Stimulated activated CD8-positive, alpha-beta memory T cell treated with anti-CD3 and anti-CD28 coated beads, Interleukin-15, amount 100 ng/mL, for 4 hours (primary cell): ENCODE measurements at regions not wholly inside any gene's neighbourhood (a gene's known extent, or its start where the extent isn't known, plus 50 kb on each side); places are given as distances from the start of the nearest gene placed in this dataset.
"Not testable (repeated sequence)": the region's sequence is repeated elsewhere in the genome, so short reads cannot be mapped to it uniquely, and the experiment has no call there.

Source experiments
- DNase-seq, 2 donors: peaks; one replicate each; pipeline ENCODE4 v3.0.0-alpha.2; 2020; ENCODE audit warnings: low read depth in 2 of 2

DNA sequence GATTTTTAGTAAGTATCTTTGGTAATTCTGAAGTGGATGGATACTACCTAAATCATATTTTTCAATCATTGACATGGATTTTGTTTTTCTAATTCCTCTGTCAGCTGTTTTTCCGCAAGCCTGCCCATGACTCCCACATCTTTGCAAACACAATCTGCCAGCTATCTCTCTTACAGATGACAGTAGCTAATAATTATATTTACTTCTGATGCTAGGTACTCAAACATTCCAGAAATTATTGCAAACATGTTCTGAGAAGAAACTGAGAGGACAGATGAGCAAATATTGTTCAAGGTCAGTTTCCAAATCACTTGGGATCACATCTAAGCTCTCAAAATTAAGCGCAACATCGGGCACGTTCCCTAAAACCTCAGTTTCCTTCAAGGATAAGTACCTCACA, 270.0 kb upstream of the CDH19 start:
- DNase-seq = no peak

DNA sequence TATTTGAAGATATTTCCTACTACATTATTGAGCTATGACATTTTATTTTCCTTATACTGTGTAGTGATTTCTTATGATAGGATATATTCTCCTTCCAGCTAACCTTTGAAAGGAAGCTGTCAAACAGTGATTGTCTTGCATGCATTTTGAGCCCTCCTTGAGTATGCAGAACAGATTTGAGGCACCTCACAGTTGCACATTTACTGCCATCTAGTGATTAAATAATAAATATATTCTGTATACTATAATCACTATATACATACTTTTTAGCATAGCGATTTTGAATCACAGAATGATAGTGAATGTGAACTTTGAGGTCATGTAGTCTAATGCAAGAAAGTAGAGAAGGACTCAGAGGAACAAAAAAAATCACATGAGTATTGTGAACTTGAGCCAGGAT, 268.4 kb upstream of the CDH19 start:
- DNase-seq = no peak

DNA sequence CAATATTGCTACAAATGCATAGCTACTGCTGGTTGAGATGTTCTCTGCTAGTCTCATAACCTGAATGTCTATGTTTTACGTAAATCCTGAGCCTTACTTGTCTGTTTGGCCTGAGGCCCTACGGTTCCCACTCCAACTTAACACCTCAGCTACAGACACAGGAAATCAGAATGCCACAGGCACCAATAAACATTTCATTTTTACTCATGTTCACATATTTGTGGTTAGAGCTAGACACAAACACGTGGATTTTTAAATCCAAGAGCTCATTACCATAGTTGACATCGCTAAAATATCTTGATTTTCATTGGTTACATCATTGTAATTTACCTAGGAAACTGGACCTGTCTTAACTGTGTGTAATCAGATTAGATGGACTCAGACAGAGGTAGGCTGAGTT, 263.8 kb upstream of the CDH19 start:
- DNase-seq = no peak

DNA sequence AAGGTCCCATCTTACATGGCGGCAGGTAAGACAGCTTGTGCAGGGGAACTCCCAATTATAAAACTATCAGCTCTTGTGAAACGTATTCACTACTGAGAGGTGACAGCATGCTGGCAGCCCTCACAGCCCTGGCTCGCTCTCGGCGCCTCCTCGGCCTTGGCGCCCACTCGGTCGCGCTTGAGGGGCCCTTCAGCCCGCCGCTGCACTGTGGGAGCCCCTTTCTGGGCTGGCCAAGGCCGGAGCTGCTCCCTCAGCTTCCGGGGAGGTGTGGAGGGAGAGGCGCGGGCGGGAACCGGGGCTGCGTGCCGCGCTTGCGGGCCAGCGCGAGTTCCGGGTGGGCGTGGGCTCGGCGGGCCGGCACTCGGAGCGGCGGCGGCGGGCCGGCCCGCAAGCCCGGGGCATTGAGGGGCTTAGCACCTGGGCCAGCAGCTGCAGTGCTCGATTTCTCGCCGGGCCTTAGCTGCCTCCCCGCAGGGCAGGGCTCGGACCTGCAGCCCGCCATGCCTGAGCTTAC, 262.6 kb upstream of the CDH19 start:
- DNase-seq = not testable (repeated sequence)

DNA sequence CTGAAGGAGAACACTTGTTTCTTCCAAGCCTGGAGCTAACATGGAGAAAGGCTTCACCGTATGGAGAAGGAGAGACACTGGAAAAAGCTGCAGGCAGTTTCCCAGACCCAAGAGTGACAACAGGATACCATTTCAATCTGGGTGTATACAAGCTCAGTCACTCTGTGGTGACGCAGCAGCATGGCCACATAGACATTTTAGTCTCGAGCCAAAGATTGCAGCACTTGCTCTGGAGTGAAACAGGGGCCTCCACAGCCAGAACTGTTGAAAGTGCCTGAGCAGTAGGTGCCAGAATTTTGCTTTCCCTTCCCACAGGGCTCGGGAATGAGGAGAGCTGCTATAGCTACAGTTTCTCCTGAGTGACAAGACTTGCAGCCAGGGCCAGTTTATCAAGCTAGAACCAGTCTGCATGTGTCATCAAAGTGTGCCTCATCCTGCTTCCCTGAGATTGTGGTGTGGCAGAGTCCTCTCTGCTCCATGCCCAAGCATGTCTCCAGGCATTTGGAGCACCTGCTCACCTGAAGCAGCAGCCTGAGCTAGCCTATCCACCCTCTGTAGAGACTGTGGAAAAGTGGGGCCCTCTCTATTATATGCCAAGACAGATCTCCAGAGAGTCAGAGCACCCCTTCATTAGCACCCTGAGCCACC, 234.6 kb upstream of the CDH19 start:
- DNase-seq = no peak

DNA sequence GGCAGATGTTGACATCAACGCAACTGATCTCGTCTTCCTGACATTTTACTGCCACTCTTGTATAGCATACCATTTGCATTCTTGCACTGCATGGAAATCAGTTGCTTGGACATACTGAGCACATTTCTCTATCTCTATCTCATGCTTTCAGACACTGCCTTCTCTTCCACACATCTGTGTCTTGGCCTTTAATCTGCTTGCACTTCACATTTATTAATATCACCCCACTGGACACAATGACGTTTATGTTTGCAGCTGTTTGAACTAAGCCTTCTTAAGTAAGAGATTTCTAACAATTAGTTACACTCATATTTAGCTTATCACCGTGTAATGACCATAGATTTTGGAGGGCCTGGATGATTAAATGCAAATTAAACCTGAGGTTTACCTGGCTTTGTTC, 229.8 kb upstream of the CDH19 start:
- DNase-seq = no peak

DNA sequence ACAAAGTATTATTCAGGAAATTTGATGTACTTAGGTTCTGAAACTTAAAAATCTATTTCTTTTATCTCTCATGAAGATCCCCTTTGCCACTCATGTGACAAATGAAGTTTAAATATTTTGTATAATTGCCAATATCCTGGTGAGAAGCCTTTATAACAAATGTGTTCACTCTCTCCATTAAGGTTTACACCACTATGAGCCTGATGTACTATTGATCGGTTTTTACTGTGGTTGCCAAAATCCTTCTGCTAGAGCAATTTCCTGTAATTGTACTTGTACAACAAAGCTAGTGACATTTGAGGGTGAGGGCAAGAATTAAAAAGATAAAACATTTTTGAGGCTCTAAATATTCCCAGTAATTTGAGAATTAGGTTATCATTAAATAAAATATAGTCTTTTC, 222.3 kb upstream of the CDH19 start:
- no peak for DNase-seq

DNA sequence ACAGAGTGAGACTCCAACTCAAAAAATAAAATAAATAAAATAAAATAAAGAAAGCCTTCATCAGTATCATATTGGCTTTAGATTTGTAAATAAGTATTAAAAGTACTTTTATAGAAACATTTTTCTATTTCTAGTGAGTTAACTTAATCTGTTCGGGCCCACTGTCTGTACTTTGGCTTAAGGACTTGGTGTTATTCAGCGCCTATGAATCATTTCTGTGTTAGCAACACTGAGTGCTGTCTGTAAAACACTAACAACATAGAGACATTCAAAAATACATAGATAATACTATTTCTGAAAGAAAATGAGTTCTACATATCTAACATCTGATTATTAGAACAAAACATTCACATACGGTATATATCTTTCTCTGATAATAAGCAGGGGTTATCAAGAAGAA, 221.5 kb upstream of the CDH19 start:
- DNase-seq = no peak

DNA sequence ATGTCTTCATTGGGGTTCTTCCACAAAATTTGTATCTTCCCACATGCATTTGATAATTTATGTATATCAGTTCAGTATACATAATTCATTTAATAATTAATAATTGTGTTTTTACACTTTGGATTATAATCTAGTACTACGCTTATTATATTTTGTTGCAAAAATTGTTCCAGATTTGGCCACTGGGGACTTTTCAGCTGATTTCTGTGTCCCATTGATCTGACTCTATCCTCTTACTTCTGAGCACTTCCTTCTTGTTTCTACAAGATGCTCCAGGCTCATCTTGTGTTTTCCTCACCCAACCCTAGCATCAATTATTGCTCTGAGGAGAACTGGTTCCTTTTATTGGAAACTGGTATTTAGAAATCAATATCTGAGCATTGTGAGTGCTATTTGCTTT, 215.3 kb upstream of the CDH19 start:
- DNase-seq = no peak

DNA sequence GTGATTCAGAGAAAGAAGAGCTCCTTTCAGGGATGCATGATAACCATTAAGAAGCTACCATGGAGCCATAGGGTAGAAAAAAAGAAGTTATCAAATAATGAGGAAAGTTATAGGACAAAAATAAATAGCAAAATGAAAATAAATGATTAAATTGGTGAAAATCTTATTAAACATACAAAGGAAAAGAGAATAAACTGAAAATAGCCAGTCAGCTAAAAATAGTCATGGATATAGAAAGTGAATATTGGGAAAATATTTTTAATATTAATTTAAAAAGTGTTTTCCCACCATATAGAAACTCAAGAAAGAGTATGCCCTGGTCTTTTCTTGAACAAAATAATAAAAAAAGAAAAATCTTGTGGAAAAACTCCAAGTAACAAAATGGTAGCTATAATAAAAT, 209.2 kb upstream of the CDH19 start:
- DNase-seq = no peak

DNA sequence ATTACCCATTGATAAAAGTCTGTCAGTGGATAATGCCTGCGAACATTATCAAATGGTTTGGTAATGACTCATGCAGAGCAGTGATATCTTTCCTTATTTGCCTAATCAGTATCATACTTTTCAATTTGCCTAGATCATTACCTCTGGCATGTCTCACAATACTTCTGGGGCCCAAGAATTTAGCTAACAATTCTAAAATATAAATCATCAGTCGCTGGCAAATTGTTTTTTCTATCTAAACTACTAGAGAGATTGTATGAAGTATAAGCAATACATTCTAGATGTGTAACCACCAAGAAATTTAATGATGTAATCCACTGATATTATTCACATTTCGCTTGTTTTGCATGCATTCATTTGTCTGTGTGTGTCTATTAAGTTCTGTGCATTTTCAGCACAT, 191.2 kb upstream of the CDH19 start:
- DNase-seq = no peak

DNA sequence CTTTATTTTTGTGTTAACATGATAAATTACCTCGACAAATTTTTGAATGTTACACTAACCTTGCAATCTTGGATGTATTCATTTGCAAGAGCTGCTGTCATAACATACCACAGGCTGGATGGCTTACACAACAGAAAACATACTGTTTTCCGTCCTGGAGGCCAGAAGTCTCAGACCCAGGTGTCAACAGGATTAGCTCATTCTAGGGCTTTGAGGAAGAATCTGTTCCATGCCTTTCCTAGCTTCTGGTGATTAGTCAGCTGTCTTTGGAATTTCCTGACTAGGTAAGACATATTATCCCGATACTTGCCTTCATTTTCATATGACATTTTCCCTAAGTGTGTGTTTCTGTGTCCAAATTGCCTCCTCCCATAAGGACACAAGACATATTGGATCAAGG, 188.6 kb upstream of the CDH19 start:
- DNase-seq = no peak

DNA sequence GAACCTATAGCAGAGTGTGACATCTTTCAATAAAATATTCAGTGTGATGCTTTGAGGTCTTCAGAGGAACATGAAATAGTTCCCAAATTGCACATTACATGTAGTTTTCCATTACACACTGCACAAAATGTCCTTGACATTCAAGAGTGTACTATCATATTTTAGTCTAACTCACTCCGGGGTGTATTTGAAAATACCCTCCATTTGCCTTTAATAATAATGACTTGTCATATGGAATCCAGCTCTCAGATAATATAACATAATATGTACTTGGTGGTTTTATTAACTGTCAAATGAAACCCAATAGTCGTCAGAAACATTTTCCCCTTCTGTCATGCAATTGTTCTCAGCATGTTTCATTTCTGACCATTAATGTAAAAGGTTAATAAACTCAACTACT, 176.7 kb upstream of the CDH19 start:
- DNase-seq = no peak

DNA sequence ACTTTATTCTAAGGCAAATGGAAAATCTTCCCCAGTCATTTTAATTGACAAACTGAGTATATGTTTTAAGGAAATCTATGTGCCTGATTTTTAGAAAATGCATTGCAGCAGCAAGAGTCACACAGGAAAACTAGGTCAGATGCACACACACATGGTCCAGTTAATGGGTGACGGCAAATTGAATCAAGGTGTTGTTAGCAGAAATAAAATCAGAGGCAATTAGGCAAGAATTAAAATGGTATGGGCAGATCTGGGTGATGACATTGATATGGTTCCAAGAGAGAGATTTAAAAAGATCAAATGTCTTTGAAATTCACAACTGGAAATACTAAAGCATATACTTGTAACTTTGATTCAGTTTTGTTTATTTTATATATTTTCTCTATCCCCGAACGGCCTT, 174.2 kb upstream of the CDH19 start:
- no peak for DNase-seq

DNA sequence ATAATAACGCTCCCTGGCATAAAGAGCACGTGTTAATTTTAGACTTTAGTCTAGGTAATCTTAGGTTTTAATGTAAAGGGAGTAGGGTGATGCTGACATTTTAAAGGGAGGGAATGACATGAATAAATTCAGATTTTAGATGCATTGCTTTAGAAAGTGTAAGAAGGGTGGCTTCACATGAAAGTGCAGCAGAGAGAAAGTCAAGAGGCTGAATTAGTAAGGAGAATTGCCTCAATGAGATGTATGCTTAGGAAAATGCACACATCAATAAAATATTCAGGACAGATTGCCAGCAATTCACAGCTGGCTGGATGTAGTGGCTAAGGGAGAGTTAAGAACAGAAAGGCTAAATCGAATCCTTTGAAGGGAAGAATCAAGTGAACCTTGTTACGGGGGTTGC, 165.5 kb upstream of the CDH19 start:
- no peak for DNase-seq

DNA sequence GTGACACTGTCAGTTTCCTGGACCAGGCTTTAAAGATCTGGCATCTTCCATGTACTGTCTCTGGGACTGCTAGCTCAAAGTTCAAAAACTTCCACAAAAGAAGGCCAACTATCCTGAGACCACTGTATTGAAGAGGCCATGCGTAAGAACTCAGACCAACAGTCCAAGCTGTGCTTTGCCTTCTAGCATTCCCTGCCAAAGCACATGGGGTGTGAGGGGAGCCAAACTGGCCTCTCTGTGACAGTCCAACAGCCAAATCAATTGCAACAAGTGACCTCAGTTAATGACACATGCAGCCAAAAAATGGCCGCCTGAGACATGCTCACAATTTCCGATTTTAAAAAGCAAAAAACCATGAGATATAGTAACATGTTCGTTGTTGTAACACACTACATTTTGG, 160.3 kb upstream of the CDH19 start:
- no peak for DNase-seq

DNA sequence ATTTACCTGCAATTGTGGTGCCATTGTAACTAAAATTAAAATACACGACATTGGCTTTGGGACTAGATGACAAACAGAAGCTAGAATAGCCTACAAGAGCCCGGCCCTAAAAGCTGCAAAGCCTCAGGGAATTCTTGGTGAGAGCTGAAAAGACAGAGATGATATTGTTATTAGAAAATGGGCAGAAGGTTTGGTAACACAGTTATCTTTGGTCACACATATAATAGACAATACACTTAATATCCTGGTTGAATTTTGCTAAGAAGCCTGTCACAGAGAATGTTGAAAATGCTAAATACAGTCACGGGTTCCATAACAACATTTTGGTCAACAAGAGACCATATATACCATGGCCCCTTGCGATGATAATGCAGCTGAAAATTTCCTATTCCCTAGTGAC, 157.3 kb upstream of the CDH19 start:
- no peak for DNase-seq

DNA sequence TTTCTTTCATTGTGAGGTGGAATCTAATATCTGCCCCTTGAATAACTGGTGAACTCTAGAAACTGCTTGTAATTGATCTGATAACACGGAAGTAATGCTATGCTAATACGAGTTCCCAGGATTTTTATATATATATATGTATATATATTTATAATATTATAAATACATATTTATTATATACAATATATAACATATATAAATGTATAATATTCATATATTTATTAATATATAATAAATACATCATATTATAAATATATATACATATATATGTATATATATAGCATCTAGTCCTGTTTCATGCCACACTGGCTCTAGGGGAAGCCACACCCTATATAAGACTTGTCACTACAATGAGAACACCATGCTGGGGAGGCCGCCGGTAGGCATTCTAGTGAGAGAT, 156.7 kb upstream of the CDH19 start:
- DNase-seq = no peak

DNA sequence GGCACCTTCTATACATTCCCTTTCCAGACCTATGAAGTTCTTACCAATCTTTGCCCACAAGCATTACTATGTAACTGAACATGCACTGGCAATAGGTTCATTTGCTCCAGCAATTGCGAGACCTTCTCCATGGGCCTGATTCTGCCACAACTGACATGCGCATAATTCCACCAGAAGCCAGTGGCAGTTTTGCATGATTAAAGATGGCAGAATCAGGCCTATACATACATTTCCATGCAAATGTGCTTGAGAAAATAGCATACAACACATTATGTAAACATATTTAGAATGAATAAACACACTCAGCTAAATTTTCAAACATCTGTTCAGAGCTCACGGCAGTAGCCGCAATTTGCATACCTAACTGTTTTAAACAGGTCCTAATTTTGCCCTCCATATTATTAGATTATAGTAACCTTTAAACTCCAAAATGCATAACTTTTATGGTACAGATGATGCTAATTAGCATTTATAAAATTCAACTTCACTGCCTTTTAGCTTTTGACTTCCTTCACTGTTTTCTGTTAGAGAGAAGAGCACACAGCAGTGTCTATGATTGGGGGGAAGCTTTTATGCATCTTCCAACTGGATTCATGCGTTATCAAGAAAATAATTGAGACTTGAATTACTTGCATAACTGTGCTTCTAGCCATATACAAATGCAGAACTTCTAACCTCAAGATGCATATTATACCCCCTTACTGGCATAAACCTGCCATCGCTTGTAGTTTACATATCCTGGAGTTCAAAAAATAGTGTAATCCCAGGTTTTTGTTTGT, 155.3 kb upstream of the CDH19 start:
- DNase-seq = no peak

DNA sequence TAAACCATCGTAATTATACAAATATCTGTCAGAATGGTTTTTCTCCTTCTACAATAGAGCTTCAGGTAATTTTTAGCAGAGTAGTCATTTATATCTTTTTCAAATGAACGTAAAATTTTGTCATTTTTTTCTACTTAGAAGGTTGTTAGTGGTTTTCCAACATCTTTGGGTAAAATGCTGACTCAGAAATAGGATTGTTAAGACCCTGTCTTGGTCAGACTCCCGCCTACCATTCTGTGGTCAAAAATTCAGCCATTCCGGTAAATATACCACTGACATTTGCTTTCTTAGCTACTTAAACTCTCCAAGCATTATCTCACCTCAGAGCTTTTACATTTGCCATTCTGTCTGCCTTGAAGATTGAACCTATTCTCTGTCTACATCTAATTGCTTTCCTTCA, 154.1 kb upstream of the CDH19 start:
- no peak for DNase-seq

DNA sequence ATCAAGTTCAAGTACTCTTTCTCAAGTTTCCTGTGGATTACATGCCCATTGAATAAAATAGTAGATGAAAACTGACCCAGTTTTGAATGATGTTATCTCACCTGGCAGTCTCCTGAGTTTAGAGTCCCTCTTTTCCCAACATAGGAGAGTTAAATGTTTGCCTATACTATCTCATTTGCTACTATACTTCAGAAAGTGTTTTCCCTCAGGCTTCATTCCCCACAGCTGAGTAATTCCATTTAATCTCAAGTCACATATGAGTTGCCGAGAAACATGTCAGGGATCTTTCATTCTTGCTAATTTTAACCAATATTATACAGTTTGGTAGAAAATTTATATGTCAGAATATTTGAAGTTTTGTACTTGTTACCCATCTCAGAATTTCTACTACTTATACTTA, 150.4 kb upstream of the CDH19 start:
- no peak for DNase-seq

DNA sequence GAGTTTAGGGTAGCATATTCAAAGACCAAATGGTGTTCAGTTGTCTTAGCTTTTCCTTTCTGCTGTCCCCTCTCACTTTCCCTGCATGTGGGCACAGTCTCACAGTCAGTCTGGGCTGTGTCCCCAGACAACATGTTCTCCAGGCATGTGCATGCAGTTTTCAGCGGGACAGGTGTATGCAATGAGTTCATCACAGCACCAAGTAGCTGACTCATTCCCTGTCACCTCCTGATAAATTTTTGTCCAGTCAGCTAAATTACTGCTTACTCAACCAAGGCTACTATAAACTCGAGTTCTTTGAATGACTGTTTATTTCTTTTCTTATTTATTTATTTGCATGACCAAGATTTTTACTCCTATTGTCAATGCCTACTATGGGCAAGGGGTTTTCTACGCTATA, 148.8 kb upstream of the CDH19 start:
- DNase-seq = no peak

DNA sequence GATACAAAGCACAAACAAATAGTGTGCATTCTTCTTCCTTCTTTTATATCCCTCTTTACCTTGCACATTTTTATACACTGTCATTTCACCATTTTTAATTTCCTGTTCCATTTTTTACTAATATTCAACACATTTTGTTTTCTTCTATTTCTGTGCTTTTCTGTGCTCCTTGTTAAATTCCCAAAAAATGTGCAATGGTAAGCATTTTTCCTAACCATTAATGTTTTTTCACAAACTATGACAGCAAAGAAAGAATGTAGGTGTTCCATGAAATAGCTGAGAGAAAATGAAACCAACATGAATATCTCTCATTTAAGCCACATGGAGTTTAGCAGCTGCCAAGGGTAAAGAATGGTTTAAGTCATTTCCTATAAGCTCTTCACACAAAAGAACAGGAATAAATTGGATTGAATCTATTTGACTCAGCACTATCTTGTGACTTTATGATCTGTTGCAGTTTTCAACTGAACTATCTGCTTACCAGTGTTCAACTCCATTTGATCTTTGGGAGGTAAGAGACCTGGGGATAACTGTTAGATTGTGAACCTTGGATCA, 145.7 kb upstream of the CDH19 start:
- no peak for DNase-seq
